ENCODE measurements at regions not wholly inside any gene's neighbourhood (a gene's known extent, or its start where the extent isn't known, plus 50 kb on each side); places are given as distances from the start of the nearest gene placed in this dataset.

DNA sequence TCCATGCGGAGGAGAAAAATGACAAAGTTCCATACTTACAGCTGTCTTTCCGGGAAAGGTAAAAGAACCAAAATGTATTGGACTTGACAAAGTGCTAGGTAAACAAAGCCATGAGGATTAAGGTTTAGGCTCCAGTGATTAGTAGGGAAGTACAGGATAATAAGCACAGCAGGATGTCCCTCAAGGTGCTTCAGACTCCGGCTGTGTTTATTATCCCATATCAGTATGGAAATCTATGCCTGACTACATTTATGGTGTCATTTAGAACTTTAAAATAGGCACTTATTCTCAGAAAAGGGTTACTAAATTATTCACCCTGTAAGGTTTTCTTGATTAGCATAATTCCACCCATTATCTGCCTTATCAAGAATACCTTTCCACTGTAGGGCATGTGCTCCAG is 136.3 kb upstream of the CCDC68 start:
- TF ChIP-seq POLR2A (IDR thresholded peaks at IDR 0.05) = no peak
- TF ChIP-seq, protein P1, sequence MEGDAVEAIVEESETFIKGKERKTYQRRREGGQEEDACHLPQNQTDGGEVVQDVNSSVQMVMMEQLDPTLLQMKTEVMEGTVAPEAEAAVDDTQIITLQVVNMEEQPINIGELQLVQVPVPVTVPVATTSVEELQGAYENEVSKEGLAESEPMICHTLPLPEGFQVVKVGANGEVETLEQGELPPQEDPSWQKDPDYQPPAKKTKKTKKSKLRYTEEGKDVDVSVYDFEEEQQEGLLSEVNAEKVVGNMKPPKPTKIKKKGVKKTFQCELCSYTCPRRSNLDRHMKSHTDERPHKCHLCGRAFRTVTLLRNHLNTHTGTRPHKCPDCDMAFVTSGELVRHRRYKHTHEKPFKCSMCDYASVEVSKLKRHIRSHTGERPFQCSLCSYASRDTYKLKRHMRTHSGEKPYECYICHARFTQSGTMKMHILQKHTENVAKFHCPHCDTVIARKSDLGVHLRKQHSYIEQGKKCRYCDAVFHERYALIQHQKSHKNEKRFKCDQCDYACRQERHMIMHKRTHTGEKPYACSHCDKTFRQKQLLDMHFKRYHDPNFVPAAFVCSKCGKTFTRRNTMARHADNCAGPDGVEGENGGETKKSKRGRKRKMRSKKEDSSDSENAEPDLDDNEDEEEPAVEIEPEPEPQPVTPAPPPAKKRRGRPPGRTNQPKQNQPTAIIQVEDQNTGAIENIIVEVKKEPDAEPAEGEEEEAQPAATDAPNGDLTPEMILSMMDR (IDR thresholded peaks at IDR 0.05) = no peak
- no peak for TF ChIP-seq POLR2AphosphoS5 (IDR thresholded peaks at IDR 0.05)

All from prostate gland (tissue), 2 donors.